HG02642 (cell line): ENCODE measurements at regions not wholly inside any gene's neighbourhood (a gene's known extent, or its start where the extent isn't known, plus 50 kb on each side); places are given as distances from the start of the nearest gene placed in this dataset.

Source experiments
- ATAC-seq: cut with Tn5 transposase; IDR thresholded peaks from one replicate; pipeline ENCODE4 v1.9.1; 2021; ENCODE audit warnings: mild to moderate bottlenecking; ENCODE audit not compliant: unreplicated experiment, poor library complexity

GRCh38 chr13:47408546-47409319 lies 511.9 kb upstream of the HTR2A start:
- ATAC-seq: no peak

- ATAC-seq: no peak
These were observed 511.0 kb upstream of the HTR2A start for GRCh38 chr13:47407808-47408207.

- no peak for ATAC-seq
These were observed 502.7 kb upstream of the HTR2A start for GRCh38 chr13:47399599-47399998.

GRCh38 chr13:47397739-47398138 lies 500.9 kb upstream of the HTR2A start:
- no peak for ATAC-seq

- ATAC-seq: no peak
These were observed 500.1 kb upstream of the HTR2A start for GRCh38 chr13:47396915-47397314.

DNA sequence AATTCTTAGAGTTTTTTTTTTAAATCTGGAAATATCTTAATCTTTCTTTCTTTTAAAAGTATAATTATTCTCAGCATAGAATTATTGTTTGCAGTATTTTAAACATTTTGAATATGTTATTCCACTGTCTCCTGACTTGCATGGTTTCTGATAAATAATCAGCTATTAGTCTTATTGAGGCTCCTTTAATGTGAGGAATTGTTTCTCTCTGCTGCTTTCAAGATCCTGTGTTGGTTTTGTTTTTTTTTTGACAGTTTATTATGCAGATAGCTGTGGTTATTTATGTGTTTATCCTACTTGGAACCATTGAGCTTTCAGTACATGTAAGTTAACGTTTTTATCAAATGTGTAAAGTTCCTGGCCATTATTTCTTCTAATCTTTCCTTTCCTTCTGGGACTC lies 477.9 kb upstream of the HTR2A start:
- no peak for ATAC-seq

DNA sequence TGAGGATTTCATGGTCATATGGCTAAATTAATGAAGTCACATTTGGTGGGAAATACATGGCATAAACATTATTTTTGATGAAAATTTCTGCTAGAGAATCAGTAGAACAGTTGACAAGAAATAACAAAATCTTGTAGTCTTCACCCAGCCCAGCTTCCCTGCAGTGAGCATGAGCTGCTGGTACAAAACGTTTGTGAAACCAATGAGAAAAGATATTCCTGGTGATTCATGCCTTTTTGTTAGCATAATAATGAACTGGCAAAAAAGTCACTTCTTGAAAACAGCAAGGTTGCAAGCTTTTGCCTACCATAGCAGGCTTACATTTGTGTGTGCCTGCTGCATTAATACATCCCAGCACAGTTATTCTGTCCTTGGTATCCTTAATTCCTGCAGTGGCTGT lies 475.9 kb upstream of the HTR2A start:
- no peak for ATAC-seq

DNA sequence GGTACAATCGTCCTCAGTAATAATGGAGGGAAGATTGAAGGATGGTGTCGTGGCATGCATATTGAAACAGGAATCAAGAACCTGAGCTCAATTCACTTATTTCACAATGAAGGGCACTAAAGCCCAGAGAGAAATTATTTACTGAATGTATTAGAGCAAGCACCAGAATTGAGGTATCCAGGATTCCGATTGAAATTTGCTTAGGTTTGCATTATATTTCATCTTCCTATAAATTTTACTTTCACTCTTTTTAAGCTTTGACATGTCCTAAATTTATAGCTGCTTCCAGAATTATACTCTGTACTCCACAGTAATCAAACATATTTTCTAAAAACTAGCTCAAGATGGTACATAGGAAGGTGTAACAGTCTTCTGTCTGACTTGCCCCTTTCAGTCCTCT lies 454.9 kb upstream of the HTR2A start:
- no peak for ATAC-seq

DNA sequence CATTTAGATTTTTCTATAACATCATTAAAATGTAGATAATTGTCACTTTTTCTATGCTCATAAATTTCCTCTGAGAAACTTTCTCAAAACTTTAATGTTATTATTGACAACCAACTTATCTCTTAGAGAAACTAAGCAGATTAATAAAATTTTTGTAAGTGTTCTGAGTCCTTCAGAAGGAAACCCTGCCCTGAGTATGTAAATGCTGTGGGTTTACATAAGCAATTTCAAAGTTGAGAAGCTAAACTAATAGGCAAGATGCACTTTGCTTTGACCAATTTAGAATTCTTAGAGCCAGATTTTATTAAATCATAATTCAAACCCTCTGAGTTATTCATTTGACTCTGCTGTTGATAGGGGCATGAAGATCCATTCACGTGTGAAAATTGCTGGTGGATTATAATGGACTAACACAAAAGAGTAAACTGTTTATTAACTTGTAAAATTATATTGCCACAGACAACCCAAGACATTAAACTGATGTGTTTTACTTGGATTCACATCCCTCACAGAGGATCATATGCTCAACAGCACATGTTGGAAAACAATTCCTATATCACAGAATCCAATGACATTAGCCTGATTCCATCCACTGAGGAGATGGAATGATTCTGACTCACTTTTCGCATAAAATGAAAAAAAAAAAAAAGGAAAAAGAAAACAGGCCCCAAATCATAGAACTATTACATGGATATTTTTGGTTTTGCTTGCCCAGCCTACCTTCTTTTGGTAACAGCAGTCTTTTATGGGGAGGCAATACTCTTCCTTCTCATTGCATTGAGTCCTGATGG lies 453.7 kb upstream of the HTR2A start:
- no peak for ATAC-seq

DNA sequence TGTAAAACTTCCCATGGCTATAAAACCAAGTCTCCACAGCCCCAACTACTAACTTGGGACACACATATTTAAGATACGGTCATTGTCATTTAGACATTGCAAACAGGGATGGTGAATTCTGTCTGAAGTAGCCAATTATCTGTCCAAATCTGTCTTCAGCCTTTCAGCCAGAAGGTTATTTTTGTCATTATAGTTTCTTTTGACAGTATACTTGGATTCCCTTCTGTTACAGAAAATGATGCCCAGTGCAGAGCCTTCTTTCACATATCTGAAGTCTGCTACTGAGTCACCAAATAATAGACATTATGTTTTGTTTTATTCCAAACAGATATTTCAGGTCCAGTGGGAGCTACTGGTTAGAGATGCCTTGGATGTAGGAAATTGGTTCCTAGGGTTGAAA lies 452.4 kb upstream of the HTR2A start:
- ATAC-seq: no peak

DNA sequence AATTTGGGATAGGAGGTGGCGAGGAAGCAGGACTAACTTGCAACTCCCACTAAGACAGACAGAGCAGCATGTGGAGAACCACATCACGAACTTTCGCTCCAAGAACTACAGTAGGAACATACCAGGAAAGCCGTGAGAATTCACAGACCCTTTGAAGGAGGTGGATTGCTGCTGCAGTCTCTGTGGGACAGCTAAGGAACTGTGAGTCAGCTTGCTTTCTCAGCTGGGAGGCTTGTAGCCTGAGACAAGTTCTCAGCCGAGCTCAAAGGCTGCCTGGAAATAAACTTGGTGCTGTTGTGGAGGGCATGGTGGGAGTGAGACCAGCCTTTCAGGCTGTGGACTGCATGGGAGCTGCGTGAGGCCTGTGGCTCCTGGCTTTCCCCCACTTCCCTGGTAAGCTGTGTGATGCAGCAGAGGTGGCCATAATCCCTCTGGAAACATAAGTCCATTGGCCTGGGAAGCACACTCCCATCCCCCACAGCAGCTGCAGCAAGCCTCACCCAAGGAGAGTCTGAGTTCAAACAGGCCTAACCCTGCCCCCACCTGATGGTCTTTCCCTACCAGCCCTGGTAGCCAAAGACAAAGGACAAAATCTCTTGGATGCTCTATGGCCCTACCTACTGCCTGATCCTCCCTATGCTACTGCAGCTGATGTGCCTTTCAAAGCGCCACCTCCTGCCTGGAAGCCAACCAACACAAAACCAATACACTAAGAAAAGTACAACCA lies 441.1 kb upstream of the HTR2A start:
- ATAC-seq: no peak

GRCh38 chr13:47334173-47334572 lies 437.3 kb upstream of the HTR2A start:
- ATAC-seq: no peak

GRCh38 chr13:47332149-47332548 lies 435.3 kb upstream of the HTR2A start:
- ATAC-seq: no peak

DNA sequence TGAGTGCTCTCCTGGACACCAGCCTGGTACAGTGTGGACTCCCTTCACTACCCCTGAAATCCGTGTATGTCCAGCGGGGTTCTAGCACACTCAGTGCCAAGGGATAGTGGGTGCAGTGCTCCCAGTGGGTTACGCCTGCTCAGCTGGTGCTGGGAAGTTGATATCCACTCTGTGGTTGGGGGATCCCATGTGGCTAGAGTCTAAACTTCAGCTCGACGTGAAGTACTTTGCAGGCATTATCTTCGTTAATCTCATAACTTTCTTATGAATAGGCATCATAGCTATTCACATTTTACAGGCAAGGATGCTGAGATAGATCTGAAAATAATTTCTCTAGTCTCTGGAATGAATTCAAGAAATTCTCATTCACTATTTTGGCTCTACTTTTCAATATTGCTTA lies 433.2 kb upstream of the HTR2A start:
- ATAC-seq: no peak

DNA sequence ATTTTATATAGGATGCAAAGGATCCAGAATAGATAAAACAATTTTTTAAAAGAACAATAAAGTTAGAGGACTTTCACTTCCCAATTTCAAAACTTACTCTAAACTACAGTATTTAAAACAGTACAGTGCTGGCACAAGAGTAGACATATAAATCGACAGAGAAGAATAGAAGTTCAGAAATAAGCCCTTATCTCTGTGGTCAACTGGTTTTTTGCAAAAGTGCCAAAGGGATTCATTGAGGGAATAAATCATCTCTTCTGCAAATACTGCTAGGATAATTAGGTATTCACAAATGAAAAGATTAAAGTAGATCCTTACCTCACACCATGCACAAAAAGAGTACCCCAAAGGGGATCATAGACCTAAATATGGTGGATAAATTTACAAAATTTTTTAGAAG lies 431.0 kb upstream of the HTR2A start:
- ATAC-seq: no peak

- ATAC-seq: no peak
These were observed 429.2 kb upstream of the HTR2A start for GRCh38 chr13:47326061-47326460.

DNA sequence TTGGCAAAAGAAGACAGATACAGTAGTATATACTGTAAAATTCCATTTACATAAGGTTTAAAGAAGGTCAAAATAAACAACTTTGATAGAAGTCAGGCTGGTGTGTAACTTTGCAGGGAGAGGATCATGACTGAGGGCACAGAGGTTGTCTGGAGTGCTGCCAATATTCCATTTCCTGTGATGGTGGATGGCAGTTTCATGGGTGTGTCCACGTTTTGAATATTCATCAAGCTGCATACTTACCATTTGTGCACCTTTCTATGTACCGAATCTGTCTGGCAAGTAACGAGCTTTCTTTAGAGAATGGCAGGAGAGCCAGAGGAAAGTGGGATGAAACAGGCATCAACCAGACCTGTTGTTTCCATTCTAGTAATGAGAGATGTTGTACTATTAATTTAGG lies 420.5 kb upstream of the HTR2A start:
- no peak for ATAC-seq

DNA sequence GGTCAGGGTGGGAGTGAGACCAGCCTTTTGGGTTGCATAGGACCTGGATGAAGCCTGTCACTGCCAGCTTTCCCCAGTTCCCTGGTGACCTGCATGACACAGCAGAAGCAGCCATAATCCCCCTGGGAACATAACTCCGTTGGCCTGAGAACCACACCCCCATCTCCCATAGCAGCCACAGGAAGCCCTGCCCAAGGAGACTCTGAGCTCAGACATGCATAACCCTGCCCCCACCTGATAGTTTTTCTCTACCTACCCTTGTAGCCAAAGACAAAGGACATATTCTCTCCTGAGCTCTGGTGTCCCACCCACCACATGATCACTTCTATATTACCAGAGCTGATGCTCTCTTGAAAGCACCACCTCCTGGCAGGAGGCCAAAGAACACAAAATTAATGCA lies 413.5 kb upstream of the HTR2A start:
- no peak for ATAC-seq

DNA sequence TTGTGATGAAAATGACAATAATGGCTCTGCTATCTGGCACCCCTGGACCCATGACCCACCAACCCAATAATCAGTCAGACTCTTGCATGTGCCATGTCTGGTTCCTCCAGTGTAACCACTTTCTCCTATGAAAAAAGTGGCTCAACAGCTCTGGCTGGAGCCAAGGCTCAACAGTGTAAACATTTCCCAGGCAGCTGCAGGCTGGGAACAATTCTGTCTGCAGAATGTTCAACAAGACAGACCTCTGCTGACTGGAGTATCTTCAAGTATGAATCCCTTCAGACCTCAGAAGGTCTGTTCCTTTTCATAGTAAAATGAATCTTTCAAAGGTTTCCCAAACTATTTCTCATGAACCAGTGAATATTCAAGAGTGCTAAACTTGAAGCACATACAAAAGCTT lies 410.1 kb upstream of the HTR2A start:
- ATAC-seq: no peak

- ATAC-seq: no peak
These were observed 406.8 kb upstream of the HTR2A start for GRCh38 chr13:47303626-47304025.

GRCh38 chr13:47299304-47299703 lies 402.5 kb upstream of the HTR2A start:
- ATAC-seq: no peak
